HCT116 (cell line): ENCODE measurements at regions not wholly inside any gene's neighbourhood (a gene's known extent, or its start where the extent isn't known, plus 50 kb on each side); places are given as distances from the start of the nearest gene placed in this dataset.

Experiments used
- EZH2phosphoT487 ChIP-seq: fragments of 200-600 bp; IDR thresholded peaks from 2 replicates; pipeline ENCODE4 v1.6.1; 2018; ENCODE audit warnings: antibody characterized with exemption, borderline replicate concordance
- SP1 ChIP-seq: IDR thresholded peaks from 2 replicates; pipeline ENCODE4 v1.6.1; 2012; ENCODE audit warnings: low read depth

DNA sequence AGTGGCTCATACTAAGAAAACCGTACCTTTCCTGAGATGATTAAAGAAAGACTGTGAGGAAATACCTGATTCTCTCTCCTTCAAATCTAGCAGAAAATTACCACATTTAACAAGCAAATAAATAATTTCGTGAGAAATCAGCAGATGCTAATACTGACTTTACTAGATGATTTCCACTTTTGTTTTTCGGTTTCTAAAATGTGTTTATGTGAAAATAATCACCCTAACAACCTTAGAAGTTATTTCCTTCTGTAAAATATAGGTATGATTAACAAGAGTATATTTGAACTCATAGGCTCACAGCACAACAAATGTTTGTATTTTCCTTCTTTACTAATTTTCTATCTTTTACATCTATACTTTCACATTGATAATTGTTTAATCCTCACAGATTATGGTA is 594.1 kb upstream of the FAM98A start:
- TF ChIP-seq SP1 (no peak), EZH2phosphoT487 (no peak)
